HG02884 (cell line): ENCODE measurements at regions not wholly inside any gene's neighbourhood (a gene's known extent, or its start where the extent isn't known, plus 50 kb on each side); places are given as distances from the start of the nearest gene placed in this dataset.

Experiments used
- ATAC-seq: cut with Tn5 transposase; IDR thresholded peaks from one replicate; pipeline ENCODE4 v1.9.1; 2021; ENCODE audit warnings: mild to moderate bottlenecking, moderate library complexity; ENCODE audit not compliant: unreplicated experiment

- ATAC-seq, result no peak
Observed at GRCh38 chr13:102940143-102940542, 94.3 kb downstream of the ERCC5 start.

- no peak for ATAC-seq
Observed at GRCh38 chr13:102935896-102936321, 90.1 kb downstream of the ERCC5 start.

GRCh38 chr13:102933523-102933922 is 87.7 kb downstream of the ERCC5 start:
- no peak for ATAC-seq

GRCh38 chr13:102933122-102933521 is 87.3 kb downstream of the ERCC5 start:
- no peak for ATAC-seq

- no peak for ATAC-seq
Observed at GRCh38 chr13:102932331-102932730, 86.5 kb downstream of the ERCC5 start.

GRCh38 chr13:102930566-102930965 is 84.7 kb downstream of the ERCC5 start:
- no peak for ATAC-seq

GRCh38 chr13:102928941-102929675 is 83.3 kb downstream of the ERCC5 start:
- ATAC-seq, result no peak
